ENCODE measurements at regions not wholly inside any gene's neighbourhood (a gene's known extent, or its start where the extent isn't known, plus 50 kb on each side); places are given as distances from the start of the nearest gene placed in this dataset.

DNA sequence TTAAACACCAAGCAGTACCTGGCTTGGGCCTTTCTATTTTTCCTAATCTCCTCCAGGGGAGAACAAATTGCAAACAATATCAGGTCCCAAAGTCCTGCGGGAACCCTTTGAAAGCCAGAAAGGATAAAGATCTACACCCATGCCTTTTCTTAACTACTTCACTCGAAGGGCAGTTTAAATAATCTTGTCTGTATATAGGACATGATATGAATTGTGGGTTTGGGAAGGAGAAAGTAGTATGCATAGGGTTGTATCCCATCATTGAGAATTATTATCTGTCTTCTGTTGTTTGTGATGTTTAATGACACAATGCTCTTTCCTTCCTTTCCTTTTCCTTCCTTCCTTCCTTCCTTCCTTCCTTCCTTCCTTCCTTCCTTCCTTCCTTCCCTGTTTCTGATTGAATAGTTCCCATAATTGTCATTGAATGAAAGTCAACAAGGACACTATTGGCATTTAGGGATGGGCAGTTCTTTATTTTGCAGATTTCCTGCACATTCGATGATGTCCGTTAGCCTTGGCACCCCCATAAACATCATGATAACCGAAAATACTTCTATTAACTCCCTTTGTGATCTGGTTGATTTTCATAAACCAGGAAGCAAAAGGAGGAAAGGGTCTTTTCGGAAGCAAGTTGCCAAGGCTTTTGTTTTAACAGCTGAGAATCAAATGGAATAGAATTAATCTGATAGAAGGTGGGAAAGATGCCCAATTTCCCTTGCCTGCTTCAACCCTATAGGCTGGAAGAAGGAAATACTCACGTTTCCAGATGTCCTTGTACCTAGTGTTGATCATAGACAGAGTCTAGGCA, 141.3 kb downstream of the ATG4C start:
- TF ChIP-seq ZNF274 (IDR thresholded peaks at IDR 0.05; ENCODE audit: low read depth, low read length) = no peak
- TF ChIP-seq YY1 (IDR thresholded peaks at IDR 0.05; ENCODE audit: insufficient read depth, insufficient read length) = no peak
- TF ChIP-seq SUZ12 (IDR thresholded peaks at IDR 0.05; ENCODE audit: extremely low read depth, insufficient read depth, insufficient read length) = no peak

Measured in NT2/D1 (cell line).